Epidermal melanocyte (primary cell): ENCODE measurements at regions not wholly inside any gene's neighbourhood (a gene's known extent, or its start where the extent isn't known, plus 50 kb on each side); places are given as distances from the start of the nearest gene placed in this dataset.

Experiments used
- DNase-seq: peaks from one replicate; pipeline ENCODE4 v3.0.0; 2011; ENCODE audit warnings: low spot score; ENCODE audit not compliant: insufficient read length

GRCh38 chr3:159838938-159839337 lies 149.7 kb upstream of the IL12A start:
- DNase-seq = no peak

- no peak for DNase-seq
Observed at GRCh38 chr3:159839561-159840379, 148.9 kb upstream of the IL12A start, which contains the start of gene SCHIP1. SCHIP1 (plus strand) TSS chr3:159839861.

GRCh38 chr3:159840703-159841299 lies 147.8 kb upstream of the IL12A start:
- no peak for DNase-seq

- DNase-seq = no peak
Observed at GRCh38 chr3:159841766-159842165, 146.9 kb upstream of the IL12A start.

GRCh38 chr3:159843840-159844730 lies 144.6 kb upstream of the IL12A start:
- DNase-seq = no peak

- DNase-seq = no peak
Observed at GRCh38 chr3:159844801-159845261, 143.8 kb upstream of the IL12A start.

GRCh38 chr3:159845737-159846136 lies 142.9 kb upstream of the IL12A start:
- no peak for DNase-seq

GRCh38 chr3:159846255-159846654 lies 142.4 kb upstream of the IL12A start:
- DNase-seq = no peak

- DNase-seq = no peak
Observed at GRCh38 chr3:159848348-159849118, 140.1 kb upstream of the IL12A start.

- DNase-seq = no peak
Observed at GRCh38 chr3:159850481-159850880, 138.2 kb upstream of the IL12A start.

GRCh38 chr3:159852266-159852665 lies 136.4 kb upstream of the IL12A start:
- DNase-seq = no peak

- no peak for DNase-seq
Observed at GRCh38 chr3:159852821-159853505, 135.7 kb upstream of the IL12A start.

- no peak for DNase-seq
Observed at GRCh38 chr3:159853506-159853864, 135.2 kb upstream of the IL12A start.

GRCh38 chr3:159854500-159855124 lies 134.0 kb upstream of the IL12A start:
- peak; percentile 29 for DNase-seq

- no peak for DNase-seq
Observed at GRCh38 chr3:159855599-159856346, 132.9 kb upstream of the IL12A start.

- DNase-seq = no peak
Observed at GRCh38 chr3:159856590-159857104, 132.0 kb upstream of the IL12A start.

GRCh38 chr3:159857840-159858239 lies 130.8 kb upstream of the IL12A start:
- no peak for DNase-seq

- DNase-seq = no peak
Observed at GRCh38 chr3:159858650-159859049, 130.0 kb upstream of the IL12A start.

- DNase-seq = no peak
Observed at GRCh38 chr3:159859424-159859823, 129.2 kb upstream of the IL12A start.
